Left lung (tissue), 4 donors: ENCODE measurements at regions not wholly inside any gene's neighbourhood (a gene's known extent, or its start where the extent isn't known, plus 50 kb on each side); places are given as distances from the start of the nearest gene placed in this dataset.
A peak's percentile ranks its signal among the peaks of the same experiment; 100 is the strongest.

Source experiments
- ATAC-seq: fragments of 200-7000 bp; cut with Tn5 transposase; one replicate; pipeline ENCODE4 v1.9.1; 2020; ENCODE audit warnings: moderate library complexity
- DNase-seq, 4 donors: peaks; one replicate each; pipeline ENCODE4 v3.0.0-alpha.2; 2013 to 2020
- H3K27ac ChIP-seq, 2 donors: fragments of 200-600 bp; sonication (generic) in 1 of 2; one replicate each; pipeline versions ENCODE4 v1.5.0 to v1.8.0; 2020 to 2021
- H3K27me3 ChIP-seq, 2 donors: fragments of 200-600 bp; sonication (generic) in 1 of 2; one replicate each; pipeline versions ENCODE4 v1.5.0 to v1.8.0; 2020 to 2021
- H3K36me3 ChIP-seq, 2 donors: fragments of 200-600 bp; sonication (generic) in 1 of 2; one replicate each; pipeline versions ENCODE4 v1.5.0 to v1.8.0; 2020 to 2021
- H3K4me1 ChIP-seq, 2 donors: fragments of 200-600 bp; one replicate each; pipeline ENCODE4 v1.8.0; 2021
- H3K4me3 ChIP-seq, 2 donors: fragments of 200-600 bp; sonication (generic) in 1 of 2; one replicate each; pipeline versions ENCODE4 v1.5.0 to v1.8.0; 2020 to 2021; ENCODE audit warnings: mild to moderate bottlenecking in 1 of 2
- H3K9me3 ChIP-seq, 2 donors: fragments of 200-600 bp; sonication (generic) in 1 of 2; one replicate each; pipeline versions ENCODE4 v1.5.0 to v1.8.0; 2020 to 2021
- intact Hi-C, 2 donors: fragments of 100-400 bp; cut with DNase I; formaldehyde crosslinking; loops; one replicate each; pipeline versions ENCODE4 v1.11.2 to v1.14.2; 2022
- TF ChIP-seq, protein P1 (sequence below), 2 donors: fragments of 200-600 bp; sonication (generic) in 1 of 2; IDR thresholded peaks; one replicate each; pipeline versions ENCODE4 v1.5.0 to v1.8.0; 2021; ENCODE audit warnings: antibody characterized with exemption in 2 of 2
- donor health status: DM: no; HTN: yes; CAD: no.
- donor health status: DM: no; HTN: no; CAD: no.

- intact Hi-C loops: no loop called here
- H3K36me3 ChIP-seq: no peaks in the 10 kb centered on the region
- TF ChIP-seq, protein P1, sequence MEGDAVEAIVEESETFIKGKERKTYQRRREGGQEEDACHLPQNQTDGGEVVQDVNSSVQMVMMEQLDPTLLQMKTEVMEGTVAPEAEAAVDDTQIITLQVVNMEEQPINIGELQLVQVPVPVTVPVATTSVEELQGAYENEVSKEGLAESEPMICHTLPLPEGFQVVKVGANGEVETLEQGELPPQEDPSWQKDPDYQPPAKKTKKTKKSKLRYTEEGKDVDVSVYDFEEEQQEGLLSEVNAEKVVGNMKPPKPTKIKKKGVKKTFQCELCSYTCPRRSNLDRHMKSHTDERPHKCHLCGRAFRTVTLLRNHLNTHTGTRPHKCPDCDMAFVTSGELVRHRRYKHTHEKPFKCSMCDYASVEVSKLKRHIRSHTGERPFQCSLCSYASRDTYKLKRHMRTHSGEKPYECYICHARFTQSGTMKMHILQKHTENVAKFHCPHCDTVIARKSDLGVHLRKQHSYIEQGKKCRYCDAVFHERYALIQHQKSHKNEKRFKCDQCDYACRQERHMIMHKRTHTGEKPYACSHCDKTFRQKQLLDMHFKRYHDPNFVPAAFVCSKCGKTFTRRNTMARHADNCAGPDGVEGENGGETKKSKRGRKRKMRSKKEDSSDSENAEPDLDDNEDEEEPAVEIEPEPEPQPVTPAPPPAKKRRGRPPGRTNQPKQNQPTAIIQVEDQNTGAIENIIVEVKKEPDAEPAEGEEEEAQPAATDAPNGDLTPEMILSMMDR (IDR thresholded peaks at IDR 0.05): no peak
- H3K27me3 ChIP-seq: no peaks in the 10 kb centered on the region
- H3K9me3 ChIP-seq: no peaks in the 10 kb centered on the region
- H3K4me3 ChIP-seq: no peak overlapping the region
- DNase-seq (peak in 1 of 4 donors; percentile 32), ATAC-seq (peak; percentile 52)
- H3K27ac ChIP-seq: no peak overlapping the region
- peaks cover 0 to 9% of the 10 kb centered on the region in 2 donors for H3K4me1 ChIP-seq
These were observed 156.4 kb downstream of the ST8SIA4 start for GRCh38 chr5:100746730-100747129.

GRCh38 chr5:100749771-100750284 is 153.3 kb downstream of the ST8SIA4 start:
- Histone ChIP-seq H3K9me3 (no peaks in the 10 kb centered on the region), H3K4me1 (peaks cover 0 to 9% of the 10 kb centered on the region in 2 donors), H3K27ac (no peak overlapping the region), H3K36me3 (no peaks in the 10 kb centered on the region), H3K27me3 (no peaks in the 10 kb centered on the region), H3K4me3 (no peak overlapping the region)
- TF ChIP-seq, protein P1 (IDR thresholded peaks at IDR 0.05): no peak
- DNase-seq (no peak), ATAC-seq (no peak)
- intact Hi-C loops: no loop called here

- H3K27me3 ChIP-seq: no peaks in the 10 kb centered on the region
- TF ChIP-seq, protein P1 (IDR thresholded peaks at IDR 0.05): no peak
- no peak overlapping the region for H3K4me3 ChIP-seq
- ATAC-seq (no peak), DNase-seq (no peak)
- intact Hi-C loops: no loop called here
- no peaks in the 10 kb centered on the region for H3K9me3 ChIP-seq
- H3K4me1 ChIP-seq: no peaks in the 10 kb centered on the region
- no peak overlapping the region for H3K27ac ChIP-seq
- no peaks in the 10 kb centered on the region for H3K36me3 ChIP-seq
These were observed 147.6 kb downstream of the ST8SIA4 start for GRCh38 chr5:100755435-100755834.
